ENCODE measurements at regions not wholly inside any gene's neighbourhood (a gene's known extent, or its start where the extent isn't known, plus 50 kb on each side); places are given as distances from the start of the nearest gene placed in this dataset.
A peak's percentile ranks its signal among the peaks of the same experiment; 100 is the strongest.
"Not testable (repeated sequence)": the region's sequence is repeated elsewhere in the genome, so short reads cannot be mapped to it uniquely, and the experiment has no call there.

DNA sequence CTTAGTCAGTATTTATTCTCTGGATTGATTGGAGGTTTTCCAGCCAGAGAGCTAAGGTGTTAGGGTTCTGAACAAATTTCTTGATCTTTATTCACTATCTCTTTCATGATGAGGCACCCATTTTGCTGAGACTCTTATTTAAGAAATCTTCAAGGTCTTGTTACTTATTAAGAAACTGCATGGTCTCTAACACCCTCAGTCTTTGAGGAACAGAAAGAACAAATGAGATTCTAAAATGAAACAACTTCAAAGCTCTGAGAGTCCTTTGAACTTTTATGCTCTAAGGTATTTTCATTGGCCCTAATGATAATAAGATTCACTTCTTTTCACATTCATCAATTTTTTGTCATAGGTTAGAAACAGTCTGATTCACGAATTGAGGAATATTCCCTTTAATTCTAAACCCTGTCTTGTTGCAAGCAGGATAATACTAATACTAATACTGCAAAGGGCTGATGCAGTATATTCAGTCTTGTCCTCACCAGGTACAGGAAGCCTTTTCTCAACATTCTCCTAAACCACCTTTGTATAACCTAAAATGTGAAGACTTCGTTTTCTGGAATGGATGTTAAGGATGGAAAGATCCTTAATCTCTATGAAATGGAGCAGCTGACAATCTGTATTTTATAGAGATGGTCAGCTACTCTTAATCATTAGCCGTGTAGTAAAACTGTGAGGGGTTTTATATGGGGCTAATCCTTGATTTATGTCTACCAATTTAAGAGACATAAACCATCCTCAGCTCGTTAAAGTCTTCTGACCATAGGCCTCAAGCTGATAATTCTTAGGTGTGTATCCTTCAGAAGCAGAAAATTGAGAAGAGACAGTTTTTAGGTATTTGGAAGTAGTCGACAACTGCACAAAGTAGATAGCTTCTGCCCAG is 198.3 kb downstream of the OTOL1 start:
- no peak for DNase-seq

DNA sequence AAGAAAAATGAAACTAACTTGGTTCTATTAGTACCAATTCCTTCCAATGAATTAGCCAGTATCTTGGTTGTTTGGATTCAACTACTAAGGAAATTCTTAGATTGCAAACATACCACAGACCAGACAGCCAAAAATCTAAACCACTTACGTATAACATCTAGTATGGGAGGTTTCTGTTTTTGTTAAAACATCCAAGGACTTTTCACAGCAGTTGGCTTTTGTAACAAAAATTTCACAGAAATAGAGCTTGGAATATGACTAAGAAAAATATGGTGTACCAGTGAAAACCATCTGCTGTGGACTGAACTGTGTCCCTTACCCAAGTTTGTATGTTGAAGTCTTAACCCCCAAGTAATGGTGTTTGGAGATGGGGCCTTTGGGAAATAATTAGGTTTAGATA is 199.2 kb downstream of the OTOL1 start:
- no peak for DNase-seq

DNA sequence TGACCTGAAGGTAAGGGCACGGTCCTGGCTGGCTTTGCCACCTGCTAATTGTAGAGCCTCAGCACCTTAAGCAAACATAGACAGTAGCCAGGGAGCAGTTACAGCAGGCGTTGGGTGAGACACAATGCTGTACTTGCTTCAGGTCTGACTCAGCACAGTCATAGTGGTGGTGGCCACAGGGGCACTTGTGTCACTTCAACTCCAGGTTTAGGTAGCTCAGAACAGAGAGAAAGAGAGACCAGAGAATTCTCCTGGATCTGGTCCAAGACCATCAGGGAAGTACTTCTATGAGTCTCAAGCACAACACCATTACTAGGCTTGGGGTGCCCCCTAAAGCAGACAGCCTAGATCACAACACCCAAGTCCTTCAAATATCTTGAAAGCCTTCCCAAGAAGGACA is 204.4 kb downstream of the OTOL1 start:
- DNase-seq, result no peak

DNA sequence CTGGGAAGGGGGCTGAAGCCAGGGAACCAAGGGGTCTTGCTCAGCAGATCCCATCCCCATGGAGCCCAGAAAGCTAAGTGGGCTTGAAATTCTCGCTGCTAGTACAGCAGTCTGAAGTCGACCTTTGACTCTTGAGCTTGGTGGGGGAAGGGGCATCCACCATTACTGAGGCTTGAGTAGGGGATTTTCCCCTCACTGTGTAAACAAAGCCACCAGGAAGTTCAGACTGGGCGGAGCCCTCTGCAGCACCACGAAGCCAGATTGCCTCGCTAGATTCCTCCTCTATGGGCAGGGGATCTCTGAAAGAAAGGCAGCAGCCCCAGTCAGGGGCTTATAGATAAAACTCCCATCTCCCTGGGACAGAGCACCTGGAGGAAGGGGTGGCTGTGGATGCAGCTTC is 210.6 kb downstream of the OTOL1 start:
- not testable (repeated sequence) for DNase-seq

DNA sequence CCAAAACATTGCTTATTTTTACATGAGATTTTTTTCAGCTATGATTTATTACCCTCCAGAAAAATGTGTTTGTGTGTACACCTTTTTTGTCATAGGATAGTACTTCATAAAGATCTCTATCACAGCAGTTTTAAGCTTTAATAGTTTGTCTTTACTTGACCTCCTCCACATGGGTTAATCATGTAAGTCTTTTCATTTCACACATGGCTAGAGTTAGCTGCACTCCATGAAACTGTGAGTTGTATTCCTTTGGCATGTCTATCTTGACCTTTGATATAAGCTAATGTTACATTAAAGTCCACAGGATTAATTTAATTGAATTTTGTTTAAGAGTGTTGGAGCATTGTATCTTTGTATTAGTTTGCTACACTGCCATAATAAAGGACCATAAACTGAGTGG is 217.1 kb downstream of the OTOL1 start:
- no peak for DNase-seq

DNA sequence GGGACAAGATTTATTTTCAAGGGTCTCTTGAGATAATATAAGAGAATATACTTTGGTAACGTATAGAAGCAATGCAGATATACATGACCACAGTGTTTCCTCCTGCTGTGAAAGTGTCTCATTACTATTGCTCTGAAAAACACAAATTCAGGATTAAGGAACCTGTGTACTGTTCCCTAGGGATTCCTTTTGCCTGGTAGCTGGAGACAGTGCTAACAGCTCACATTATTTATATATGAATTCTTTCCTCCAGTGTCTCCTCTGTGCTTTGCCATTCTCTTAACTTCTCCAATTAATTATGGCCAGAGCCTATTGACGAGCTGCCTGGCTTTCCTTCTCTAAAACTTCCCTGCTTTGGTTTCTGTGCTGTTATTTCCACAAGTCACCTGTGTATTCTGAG is 235.4 kb downstream of the OTOL1 start:
- DNase-seq, result no peak

DNA sequence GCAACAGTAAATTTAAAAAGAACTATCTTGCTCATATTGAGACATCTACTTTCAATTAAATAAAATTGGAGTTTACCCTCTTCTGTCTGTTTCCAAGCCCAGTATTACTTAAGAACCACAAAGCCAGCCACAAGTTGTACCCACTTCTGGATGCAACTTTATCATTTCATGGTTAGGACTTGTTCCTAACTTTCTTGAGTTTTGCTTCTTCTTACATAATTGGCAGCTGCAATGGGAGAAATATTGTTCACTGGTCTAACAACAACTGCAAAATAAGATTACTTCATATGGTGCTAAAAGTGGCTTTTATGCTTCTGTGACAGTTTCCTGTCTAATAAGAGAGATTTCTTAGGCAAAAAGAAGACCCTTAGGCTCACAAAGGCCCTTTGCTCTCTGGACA is 240.6 kb downstream of the OTOL1 start:
- DNase-seq, result no peak

DNA sequence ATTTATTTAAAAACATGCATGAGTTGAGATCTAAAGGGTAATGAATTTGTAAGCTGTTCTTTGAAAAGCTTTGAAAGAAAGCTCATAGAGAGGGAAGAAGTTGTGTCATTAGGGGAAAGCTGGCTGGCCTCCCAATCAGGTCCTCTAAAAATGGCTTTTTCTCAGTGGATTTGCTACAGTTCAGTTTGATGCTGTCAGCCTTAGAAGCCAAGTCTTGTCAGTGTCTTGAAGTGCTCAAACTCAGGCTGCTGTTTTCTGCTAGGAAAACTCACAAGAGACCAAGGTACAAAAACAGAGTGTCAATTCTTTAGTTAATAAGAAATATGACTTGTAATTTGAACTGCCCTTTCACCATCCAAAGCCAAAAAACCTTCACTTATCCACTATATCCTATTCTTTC is 243.8 kb downstream of the OTOL1 start:
- no peak for DNase-seq

DNA sequence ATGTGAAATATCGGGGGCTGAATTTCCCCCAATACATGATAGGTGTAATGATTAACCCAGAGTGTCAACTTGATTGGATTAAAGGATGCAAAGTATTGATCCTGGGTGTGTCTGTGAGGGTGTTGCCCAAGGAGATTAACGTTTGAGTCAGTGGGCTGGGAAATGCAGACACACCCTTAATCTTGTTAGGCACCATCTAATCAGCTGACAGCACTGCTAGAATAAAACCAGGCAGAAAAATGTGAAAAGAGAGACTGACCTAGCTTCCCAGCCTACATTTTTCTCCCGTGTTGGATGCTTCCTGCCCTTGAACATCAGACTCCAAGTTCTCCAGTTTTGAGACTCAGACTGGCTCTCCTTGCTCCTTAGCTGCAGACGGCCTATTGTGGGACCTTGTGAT is 247.8 kb downstream of the OTOL1 start:
- no peak for DNase-seq

DNA sequence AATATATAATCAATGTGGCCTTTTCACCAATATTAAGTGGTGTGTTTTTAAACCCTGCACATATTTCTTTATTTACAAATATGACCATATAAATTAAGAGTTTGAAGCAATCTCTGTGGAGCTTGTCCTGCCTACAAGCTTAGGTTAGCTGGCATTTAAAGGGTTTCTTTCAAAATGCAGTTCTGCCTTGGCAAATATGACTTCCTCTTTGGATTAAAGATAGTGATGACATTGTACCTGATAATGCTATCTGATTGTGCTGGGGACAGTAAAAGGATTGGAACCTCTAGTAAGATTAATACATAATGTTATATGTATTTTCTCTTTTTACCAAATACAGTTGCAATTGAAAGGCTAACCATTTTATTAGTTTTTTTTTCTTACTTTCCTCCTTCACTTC is 249.1 kb downstream of the OTOL1 start:
- DNase-seq, result no peak

DNA sequence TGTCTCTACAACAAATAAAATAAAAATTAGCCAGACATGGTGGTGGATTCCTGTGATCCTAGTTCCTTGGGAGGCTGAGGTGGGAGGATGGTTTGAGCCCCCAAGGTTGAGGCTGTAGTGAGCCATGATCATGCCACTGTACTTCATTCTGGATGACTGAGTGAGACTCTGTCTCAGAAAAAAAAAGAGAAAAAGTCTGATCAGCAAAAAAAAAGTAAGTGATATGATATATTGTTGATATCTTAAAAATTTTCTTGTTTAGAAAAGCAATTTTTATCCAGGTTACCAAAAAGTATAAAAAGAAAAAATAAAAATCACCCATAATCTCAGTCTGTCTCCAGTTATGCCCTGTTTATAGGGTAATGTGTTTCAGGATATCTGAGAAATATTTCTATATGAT is 251.4 kb downstream of the OTOL1 start:
- no peak for DNase-seq

DNA sequence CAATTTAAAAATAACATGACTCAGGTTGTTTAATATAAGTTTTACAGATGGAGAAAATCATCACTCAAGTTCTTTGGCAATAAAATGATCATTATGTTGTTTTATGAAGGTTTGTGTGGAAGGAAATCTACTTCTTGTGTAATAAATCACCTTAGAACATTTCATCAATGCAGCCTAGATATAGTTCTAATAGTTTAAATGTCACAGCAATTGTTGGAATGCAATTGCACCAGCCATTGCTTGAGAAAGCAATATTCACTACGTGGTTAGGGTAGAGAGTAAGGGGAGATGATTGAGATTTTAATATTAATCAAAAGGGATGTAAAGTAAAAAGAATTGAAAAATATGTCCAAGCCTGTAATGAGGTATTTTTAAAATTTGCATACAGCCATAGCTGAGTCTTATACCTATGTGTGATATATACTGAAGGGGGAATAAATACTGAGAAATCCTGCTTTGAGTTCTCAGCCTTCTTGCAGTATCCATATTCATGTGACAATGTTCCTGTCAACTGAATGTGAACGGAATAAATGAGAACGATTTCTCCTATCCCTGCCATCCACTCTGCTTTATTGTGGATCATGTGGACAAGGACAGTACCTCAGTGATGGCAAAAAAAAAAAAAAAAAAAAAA is 257.9 kb downstream of the OTOL1 start:
- DNase-seq, result no peak

DNA sequence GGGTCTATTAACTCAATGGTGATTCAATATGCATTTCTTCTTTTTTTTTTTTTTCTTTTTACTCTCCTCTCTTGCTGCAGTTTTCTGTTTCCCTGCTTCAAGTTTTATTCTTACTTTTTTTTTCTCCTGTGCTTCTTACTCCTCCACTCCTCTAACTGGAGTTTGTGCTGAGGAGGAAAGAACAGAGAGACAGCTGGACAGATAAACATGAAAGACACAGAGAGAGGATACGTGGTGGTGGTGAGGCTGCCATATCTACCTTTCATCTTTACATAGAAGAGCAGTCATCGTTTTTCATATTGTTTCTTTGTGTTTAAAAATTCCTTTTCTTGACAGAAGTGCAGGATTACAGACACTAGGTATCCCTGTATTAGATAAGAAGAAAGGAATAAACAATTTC is 262.8 kb downstream of the OTOL1 start:
- DNase-seq, result no peak

DNA sequence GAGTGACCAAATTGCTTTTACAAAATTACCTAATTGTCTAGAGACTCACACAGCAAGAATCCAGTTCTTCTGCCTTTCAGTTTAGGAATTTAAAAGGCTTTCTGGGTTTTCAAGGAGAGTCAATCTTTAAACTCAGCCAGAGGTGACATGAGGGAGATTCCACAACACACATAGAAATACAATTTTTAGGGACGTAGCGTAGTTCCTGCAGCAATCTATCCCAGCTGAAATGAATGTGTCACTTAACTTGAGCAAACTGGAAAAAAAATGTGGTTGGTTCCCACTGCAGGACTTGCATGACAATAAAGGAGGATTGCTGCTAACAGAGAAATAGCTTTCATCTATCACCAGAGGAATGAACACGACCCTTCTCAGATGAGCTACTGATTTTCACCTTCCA is 269.7 kb downstream of the OTOL1 start:
- no peak for DNase-seq

DNA sequence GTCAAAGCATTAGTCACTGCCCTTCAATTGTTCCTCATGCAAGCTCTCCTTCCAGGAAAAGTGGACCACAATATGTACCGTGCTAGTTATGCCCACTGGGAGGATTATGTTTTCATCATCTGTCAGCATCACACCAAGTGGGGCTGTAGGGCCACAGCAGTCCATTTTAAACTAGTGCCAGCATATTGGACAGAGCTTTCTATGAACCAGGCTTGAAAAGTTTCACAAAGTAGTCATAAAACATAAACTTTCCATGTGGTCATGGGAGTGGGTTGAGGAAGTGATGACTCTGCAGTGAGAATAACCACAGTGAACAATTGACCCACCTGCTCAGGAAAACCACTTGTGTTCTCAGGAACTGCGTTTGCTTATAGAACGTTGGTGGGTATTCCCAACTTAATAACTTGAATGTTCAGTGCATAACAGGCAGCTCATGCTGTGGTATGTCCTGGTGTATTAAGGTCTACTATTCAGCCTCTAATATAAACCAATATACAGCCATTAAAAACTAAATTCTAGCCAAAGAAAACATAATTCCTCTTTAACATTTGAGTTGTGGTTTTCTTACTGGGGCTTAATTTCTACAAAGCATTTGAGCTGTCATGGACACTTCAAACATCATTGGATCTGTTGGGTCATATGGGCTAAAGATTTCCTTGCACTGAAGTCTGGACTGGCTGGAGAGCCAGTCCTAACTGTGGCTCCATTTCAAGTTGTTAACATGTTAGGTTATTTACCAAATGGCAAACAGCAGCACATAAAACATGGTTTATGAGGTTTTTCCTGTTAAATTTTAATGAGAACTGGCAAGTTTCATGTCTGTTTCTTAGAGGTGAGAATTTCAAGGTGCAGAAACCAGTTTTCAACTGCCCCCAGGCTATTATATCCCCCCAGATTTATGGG is 274.1 kb downstream of the OTOL1 start:
- peak; percentile 34 for DNase-seq

DNA sequence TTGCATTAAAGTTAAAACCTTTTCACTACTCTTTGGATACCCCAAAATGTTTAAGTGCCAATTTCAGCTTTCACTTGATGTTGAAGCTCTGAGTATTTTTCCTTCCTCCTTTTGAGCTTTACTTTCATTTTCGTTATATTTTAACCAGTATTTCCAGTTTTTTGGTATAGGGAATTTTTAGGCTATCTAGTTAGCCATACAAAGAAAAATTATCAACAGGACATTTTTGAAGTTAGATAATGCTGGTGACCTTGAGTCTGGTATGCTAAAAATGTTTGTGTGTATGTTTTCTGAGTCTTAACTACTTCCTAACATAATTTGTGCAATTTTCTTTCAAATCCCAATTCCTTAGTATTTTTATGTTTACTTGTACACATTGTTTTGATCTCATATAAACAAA is 284.8 kb downstream of the OTOL1 start:
- no peak for DNase-seq

DNA sequence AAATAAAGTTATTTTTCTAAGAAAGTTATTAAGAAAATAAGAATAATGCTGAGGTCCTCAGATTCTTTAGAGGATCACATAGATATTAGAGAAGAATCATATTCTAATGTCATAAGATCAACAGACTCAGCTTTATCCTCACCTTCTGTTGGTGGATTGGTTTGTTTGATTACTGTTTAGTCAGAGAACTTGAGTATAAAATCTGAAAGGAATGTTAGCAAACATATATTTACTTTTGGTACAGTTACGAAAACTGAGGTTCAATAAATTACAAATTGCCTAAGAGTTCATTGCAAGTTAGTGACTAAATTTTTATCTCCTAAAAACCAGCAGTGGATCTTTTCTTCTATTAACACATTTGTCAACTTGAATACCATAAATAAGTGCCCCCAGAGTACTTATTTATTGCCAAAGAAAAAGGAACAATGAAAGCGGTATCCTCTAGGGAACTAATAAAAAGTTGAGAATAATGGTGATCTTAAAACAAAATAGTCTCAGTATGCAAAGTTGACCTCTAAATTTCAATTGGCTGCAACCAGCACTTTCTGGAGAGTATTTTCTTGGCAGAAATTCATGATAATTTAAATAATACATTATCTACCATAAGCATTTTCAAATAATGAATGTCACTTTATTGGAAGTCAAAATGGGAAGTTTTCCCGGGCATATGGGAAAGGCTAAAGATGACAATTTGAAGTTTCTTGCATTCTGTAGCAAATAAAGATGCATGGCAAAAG is 296.8 kb downstream of the OTOL1 start:
- DNase-seq, result no peak

DNA sequence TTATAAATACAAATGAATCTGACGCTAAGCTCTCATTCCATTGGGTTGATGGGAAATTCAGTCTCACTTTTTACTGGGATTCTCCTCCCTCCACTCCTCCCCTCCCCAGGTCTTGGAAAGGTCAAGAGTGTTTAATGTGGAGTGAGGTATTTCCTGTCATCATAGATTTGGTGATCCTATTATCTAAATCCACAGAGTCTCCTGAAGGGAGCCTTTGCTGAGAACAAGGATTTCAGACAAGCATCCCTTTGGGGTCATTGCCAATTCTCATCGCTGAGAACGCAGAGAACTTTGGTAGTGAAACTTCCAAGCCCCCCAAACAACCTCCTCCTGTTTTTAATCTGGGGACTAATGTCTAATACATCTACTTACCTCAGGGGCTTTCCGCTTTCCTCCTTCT is 297.9 kb downstream of the OTOL1 start:
- no peak for DNase-seq

DNA sequence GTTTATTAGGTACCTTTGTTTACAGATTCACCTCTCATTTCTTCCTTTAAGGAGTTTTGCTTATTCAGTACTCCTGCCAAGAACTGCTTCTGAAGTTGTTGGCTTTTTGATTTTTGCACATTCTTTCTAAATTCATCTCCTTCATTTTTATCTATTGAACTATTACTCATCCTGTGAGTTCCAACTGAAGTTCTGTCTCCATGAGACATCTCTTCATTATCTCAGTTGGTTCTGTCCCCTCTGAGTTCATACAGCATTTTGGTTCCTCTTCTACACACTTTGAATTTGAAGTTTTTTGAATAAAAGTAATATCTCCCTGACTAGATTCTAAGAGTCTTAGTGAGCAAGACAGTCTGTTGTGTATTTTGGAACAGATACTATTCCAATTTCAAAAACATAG is 299.7 kb downstream of the OTOL1 start:
- DNase-seq, result no peak

DNA sequence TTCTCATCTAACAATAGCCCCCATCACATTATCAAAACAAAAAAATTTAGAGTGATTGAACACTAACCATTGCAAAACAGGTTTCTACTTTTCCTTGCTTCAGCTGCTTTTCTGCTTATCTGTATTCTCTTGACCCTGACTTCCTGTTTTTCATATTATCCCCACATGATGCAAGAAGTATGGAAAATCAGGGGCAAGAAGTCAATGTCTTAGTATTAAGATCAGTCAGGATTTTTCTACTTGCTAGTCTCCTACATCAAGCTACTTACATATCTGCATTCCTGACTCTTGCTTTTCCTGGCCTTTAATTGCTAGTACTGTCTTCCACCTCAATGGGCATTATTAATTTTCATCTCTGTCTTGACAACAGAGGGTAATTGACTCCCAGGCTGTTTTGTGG is 300.2 kb downstream of the OTOL1 start:
- no peak for DNase-seq

DNA sequence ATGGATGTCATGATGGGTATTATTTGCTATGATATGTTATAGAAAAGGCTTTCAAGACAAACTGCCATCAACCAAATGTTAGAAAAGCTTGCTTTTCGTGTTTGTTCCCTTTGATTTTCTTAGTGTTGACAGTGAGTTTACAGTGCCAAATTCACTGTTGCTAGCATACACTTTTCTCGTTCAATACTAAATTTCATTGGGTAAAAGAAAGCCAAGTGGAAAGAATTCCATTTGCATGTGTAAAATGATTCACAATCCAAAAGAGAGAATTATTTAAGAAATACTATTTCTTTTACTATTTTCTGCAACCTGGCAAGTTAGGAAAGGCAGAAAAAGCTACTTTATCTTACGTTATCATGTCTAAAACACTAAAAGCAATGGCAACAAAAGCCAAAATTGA is 301.4 kb downstream of the OTOL1 start:
- DNase-seq, result no peak

DNA sequence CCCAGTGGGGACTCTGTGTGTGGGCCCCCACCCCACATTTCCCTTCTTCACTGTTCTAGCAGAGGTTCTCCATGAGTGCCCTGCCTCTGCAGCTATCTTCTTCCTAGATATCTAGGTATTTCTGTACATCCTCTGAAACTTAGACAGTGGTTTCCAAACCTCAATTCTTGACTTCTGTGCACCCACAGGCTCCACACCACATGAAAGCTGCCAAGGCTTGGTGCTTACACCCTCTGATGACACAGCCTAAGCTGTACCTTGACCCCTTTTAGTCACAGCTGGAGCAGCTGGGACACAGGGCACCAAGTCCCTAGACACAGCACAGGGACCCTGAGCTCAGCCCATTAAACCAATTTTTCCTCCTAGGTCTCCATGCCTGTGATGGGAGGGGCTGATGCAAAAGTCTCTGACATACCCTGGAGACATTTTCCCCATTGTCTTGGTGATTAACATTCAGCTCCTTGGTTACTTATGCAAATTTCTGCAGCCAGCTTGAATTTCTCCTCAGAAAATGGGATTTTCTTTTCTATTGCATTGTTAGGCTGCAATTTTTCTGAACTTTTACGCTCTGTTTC is 304.5 kb downstream of the OTOL1 start:
- DNase-seq, result no peak

DNA sequence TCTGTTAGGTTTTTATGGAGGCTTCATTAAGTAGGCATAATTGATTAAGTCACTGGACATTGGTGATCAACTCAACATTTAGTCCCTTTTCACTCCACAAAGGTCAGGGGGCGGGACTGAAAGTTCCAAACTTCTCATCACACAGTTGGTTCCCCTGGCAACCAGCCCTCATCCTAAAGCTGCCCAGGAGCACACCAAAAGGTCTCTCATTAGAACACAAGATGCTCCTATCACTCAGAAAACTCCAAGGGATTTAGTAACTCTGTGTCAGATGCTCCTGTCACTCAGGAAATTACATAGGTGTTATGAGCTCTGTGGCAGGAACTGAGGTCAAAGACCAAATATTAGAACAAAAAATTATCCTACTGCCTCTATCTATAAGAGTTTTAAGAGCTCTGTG is 321.5 kb downstream of the OTOL1 start:
- no peak for DNase-seq
